GM19397 (cell line): ENCODE measurements at regions not wholly inside any gene's neighbourhood (a gene's known extent, or its start where the extent isn't known, plus 50 kb on each side); places are given as distances from the start of the nearest gene placed in this dataset.
"Not testable (repeated sequence)": the region's sequence is repeated elsewhere in the genome, so short reads cannot be mapped to it uniquely, and the experiment has no call there.

ENCODE experiments used
- ATAC-seq: cut with Tn5 transposase; IDR thresholded peaks from one replicate; pipeline ENCODE4 v1.9.1; 2021; ENCODE audit warnings: mild to moderate bottlenecking, moderate library complexity; ENCODE audit not compliant: unreplicated experiment

GRCh38 chr10:25851548-25851947 lies 82.5 kb upstream of the MYO3A start:
- no peak for ATAC-seq

DNA sequence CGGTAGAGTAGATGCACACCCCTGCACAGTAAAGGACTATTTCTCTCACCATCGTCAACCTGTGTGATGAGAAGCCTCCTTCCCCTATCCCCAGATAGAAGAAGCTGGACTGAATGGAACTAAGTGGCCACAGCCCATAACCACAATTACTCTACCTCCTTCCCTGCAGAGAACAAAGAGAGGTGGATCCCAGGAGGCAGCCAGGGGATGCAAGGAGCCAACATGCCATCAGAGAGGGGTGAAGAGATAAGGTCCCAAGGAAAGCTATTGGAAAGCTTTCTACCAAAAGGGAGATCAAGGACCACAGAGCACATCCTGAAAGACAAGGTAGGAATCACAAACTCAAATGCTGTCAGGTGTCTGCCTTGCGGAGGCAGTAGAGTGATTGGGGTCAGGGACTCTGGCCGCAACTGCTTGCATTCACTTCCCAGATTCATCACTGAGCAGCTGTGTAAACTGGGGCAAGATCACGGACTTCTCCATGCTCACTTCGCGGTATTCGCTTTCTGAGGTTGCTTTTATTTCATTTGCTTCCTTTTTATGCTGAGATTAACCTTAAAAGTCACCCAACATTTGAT lies 81.6 kb upstream of the MYO3A start:
- no peak for ATAC-seq

DNA sequence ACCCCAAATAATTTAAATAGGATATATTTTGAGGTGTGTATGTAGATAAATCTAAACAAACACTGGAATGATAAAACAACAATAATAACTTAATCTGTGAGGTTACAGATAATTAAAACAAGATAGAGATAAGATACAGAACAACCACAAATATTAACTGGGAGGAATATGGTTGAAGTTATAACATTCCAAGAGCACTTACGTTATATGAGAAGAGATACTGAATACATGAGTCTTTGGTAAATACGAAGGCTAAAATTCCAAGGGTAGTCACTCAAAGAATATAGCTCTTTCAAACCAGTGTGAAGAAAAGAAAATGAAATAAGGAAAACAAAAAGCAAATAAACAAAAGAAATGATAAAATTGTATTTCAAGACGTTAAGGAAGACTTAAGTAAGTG lies 76.0 kb upstream of the MYO3A start:
- no peak for ATAC-seq

DNA sequence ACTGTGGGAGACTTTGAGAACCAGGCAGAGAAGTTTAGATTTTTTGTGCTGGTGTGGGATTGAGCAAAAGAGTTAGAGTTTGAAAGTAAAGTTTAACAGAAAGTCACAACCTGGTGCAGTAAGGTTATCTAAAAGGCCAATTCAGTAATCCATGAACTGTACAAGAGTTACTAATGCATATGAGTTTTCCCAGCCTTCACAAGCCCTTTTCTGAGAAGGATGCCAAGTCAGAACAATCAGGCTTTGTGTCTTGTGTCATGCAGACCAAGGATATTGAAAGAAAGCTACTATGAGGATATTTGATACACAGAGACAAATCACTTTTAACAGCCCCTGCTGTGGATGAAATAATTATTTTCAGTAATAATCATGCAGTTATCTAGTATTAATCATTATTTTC lies 68.8 kb upstream of the MYO3A start:
- ATAC-seq, result no peak

- ATAC-seq, result no peak
These were observed 66.7 kb upstream of the MYO3A start for GRCh38 chr10:25867321-25867720.

DNA sequence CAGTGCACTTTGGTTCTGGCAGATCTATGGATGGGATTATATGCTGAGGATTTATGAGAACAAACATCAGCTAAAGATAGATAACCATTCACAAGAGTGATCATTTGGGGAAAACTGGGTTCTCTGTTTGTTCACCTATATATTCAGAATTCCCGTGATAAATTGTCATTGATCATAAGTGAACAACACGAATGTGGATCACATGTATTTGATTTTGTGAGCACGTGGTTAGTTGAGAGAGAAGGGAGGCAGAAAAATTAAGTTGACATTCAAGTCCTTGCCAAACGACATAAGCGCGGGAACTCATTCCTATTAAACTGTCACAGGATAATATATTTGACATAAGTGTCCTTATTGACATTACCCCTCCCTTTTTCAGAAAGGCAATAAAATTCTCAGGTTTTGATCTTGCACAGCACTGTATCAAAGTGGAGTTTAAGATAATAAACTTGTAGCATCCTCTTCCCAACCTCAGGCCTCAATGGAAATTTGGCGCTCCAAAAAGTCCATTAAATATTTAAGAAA lies 64.9 kb upstream of the MYO3A start:
- no peak for ATAC-seq

DNA sequence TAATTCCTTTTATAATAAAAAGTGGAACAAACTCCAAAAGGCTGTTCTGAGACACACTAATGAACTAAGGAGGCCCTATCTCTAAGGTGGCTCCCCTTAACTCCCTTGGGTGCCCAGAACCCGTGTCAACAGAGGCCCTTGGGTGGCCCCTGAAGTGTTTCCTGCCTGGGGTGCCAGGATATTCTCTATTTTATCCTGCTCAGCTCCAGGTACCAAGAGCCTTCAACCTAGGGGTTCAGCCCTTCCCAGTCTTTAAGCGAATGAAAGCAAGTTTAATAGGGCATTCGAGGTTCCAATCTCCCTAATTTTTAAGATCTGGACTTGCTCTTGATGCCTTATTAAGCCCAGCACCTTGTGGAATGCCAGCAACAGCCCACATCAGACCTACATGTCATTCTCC lies 64.4 kb upstream of the MYO3A start:
- ATAC-seq, result no peak

DNA sequence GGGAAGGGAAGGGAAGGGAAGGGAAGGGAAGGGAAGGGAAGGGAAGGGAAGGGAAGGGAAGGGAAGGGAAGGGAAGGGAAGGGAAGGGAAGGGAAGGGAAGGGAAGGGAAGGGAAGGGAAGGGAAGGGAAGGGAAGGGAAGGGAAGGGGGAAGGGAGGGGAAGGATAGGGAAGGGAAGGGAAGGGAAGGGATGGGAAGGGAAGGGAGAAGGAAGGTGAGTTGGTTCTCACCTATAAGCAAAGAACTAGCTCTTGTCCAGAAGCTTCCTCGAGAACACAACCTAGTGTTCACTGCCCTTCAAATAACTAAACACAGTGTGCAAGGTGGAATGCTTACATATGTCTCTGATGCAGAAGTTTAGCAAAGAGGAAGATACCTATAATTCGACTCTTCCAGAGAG lies 59.6 kb upstream of the MYO3A start:
- ATAC-seq, result not testable (repeated sequence)

GRCh38 chr10:25875556-25876165 lies 58.4 kb upstream of the MYO3A start:
- peak; percentile 89 for ATAC-seq

- no peak for ATAC-seq
These were observed 56.7 kb upstream of the MYO3A start for GRCh38 chr10:25877296-25877695.
